Lung (tissue), 11 donors: ENCODE measurements at regions not wholly inside any gene's neighbourhood (a gene's known extent, or its start where the extent isn't known, plus 50 kb on each side); places are given as distances from the start of the nearest gene placed in this dataset.
"Not testable (repeated sequence)": the region's sequence is repeated elsewhere in the genome, so short reads cannot be mapped to it uniquely, and the experiment has no call there.

Source experiments
- ATAC-seq: fragments of 200-7000 bp; cut with Tn5 transposase; one replicate; pipeline ENCODE4 v1.9.1; 2020; ENCODE audit warnings: moderate number of reproducible peaks; ENCODE audit not compliant: insufficient read depth, low FRiP score
- DNase-seq, 3 donors: peaks; one replicate each; pipeline ENCODE4 v3.0.0-alpha.2; 2013 to 2017
- H3K27ac ChIP-seq, 2 donors: one replicate each; pipeline ENCODE4 v1.5.1; 2013; ENCODE audit warnings: mild to moderate bottlenecking in 2 of 2, moderate library complexity in 2 of 2, control low read depth in 1 of 2, inconsistent platforms in 1 of 2, low read depth in 1 of 2, low read length in 1 of 2
- H3K27me3 ChIP-seq, 3 donors: one replicate each; pipeline ENCODE4 v1.5.1; 2013; ENCODE audit warnings: low read length in 2 of 3; ENCODE audit not compliant: control insufficient read depth in 3 of 3, insufficient read depth in 3 of 3
- H3K36me3 ChIP-seq, 4 donors: one replicate each; pipeline ENCODE4 v1.5.1; 2013; ENCODE audit warnings: low read length in 4 of 4, mild to moderate bottlenecking in 1 of 4, moderate library complexity in 1 of 4; ENCODE audit not compliant: control insufficient read depth in 4 of 4, insufficient read depth in 4 of 4
- H3K4me1 ChIP-seq, 5 donors: one replicate each; pipeline ENCODE4 v1.5.1; 2013; ENCODE audit warnings: low read length in 5 of 5, mild to moderate bottlenecking in 2 of 5, moderate library complexity in 1 of 5; ENCODE audit not compliant: control insufficient read depth in 5 of 5, insufficient read depth in 5 of 5
- H3K4me3 ChIP-seq: one replicate; pipeline ENCODE4 v1.5.1; 2013; ENCODE audit warnings: mild to moderate bottlenecking, control low read depth, moderate library complexity
- H3K9ac ChIP-seq, 2 donors: one replicate each; pipeline ENCODE4 v1.5.1; 2013; ENCODE audit warnings: low read length in 2 of 2, control low read depth in 1 of 2; ENCODE audit not compliant: insufficient read depth in 1 of 2
- H3K9me3 ChIP-seq, 4 donors: one replicate each; pipeline ENCODE4 v1.5.1; 2013; ENCODE audit warnings: low read length in 3 of 4, mild to moderate bottlenecking in 1 of 4, moderate library complexity in 1 of 4; ENCODE audit not compliant: control insufficient read depth in 4 of 4, insufficient read depth in 3 of 4
- WGBS, 2 donors: extraction: QIAGEN DNeasy Blood & Tissue Kit; methylation state at CpG; one replicate each; pipeline ENCODE4 v1.1.7; 2013; 5-methylcytosine and 5-hydroxymethylcytosine counted together
- TF ChIP-seq, protein P1 (sequence below): IDR thresholded peaks from 2 replicates; pipeline ENCODE4 v1.5.1; 2012; ENCODE audit warnings: mild to moderate bottlenecking; ENCODE audit errors: control extremely low read depth, extremely low read depth
- donor health status: control.
- donor health status: control.
- donor health status: Bipolar disorder and iron deficiency.
- donor health status: healthy.
- donor health status: DM: yes; HTN: yes; CAD: no.

DNA sequence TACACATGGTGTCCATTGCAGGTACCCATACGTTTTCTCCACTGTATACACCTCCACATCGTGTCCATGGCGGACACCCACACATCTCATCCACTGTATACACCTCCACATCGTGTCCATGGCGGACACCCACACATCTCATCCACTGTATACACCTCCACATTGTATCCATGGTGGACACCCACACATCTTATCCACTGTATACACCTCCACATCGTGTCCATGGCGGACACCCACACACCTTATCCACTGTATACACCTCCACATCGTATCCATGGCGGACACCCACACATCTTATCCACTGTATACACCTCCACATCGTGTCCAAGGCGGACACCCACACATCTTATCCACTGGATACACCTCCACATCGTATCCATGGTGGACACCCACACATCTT lies 50.4 kb upstream of the TTC34 start:
- H3K9ac ChIP-seq, H3K4me1 ChIP-seq, H3K36me3 ChIP-seq, DNase-seq, H3K9me3 ChIP-seq, ATAC-seq, H3K4me3 ChIP-seq, H3K27ac ChIP-seq: not testable (repeated sequence)
- peaks cover 4 to 20% (median 16%) of the 10 kb centered on the region in 3 donors for H3K27me3 ChIP-seq
- 89 to 91% methylated on average over 12 of the region's 12 CpGs for WGBS, 2 donors

DNA sequence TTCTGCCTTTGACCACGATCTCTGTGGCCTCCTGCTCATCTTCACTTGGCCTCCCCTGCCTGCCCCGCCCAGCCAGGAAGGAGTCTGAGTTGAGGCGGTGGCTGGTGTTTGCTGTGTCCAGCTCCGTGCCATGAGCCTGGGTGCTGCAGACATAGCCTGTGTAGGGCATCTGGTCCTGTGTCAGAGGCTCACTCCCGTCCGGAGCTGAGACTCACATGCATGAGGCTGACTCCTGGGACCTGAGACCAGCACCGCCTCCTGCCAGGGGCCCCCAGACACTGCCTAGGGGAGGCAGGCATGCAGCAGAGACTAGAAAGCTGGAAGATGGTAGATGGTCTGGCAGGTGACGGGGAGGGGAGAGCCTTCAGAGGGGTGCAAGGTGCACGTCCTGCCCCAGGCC lies 52.2 kb upstream of the TTC34 start:
- TF ChIP-seq, protein P1, sequence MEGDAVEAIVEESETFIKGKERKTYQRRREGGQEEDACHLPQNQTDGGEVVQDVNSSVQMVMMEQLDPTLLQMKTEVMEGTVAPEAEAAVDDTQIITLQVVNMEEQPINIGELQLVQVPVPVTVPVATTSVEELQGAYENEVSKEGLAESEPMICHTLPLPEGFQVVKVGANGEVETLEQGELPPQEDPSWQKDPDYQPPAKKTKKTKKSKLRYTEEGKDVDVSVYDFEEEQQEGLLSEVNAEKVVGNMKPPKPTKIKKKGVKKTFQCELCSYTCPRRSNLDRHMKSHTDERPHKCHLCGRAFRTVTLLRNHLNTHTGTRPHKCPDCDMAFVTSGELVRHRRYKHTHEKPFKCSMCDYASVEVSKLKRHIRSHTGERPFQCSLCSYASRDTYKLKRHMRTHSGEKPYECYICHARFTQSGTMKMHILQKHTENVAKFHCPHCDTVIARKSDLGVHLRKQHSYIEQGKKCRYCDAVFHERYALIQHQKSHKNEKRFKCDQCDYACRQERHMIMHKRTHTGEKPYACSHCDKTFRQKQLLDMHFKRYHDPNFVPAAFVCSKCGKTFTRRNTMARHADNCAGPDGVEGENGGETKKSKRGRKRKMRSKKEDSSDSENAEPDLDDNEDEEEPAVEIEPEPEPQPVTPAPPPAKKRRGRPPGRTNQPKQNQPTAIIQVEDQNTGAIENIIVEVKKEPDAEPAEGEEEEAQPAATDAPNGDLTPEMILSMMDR: no peak
- no peak overlapping the region for H3K27ac ChIP-seq
- no peak for ATAC-seq
- WGBS, 2 donors: 74 to 91% methylated on average over 9 of the region's 9 CpGs
- no peaks in the 10 kb centered on the region for H3K36me3 ChIP-seq
- no peaks in the 10 kb centered on the region for H3K9me3 ChIP-seq
- no peak overlapping the region for H3K9ac ChIP-seq
- DNase-seq: no peak
- peaks cover 0 to 6% (median 0%) of the 10 kb centered on the region in 5 donors for H3K4me1 ChIP-seq
- peaks cover 4 to 23% (median 13%) of the 10 kb centered on the region in 3 donors for H3K27me3 ChIP-seq
- H3K4me3 ChIP-seq: no peak overlapping the region

DNA sequence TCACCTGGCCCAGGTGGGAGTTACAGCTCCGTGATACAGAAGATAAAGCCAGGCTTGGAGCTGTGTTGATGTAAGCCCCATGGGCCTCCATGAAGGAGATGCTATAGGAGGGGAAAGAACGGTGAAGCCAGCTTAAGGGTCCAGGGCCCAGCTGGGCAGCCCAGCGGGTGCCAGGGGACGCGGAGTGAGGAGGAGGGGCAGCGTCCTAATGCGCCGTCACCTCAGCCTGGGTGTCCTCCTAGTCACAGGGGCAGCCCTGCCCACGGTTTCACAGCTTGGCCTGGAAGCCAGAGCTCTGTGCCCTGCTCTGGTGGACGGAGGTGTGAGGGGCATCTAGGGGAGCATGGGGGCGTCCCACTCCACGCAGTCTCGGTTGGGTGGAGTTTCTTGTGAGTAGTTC lies 52.7 kb upstream of the TTC34 start:
- Histone ChIP-seq H3K9ac (no peak overlapping the region), H3K27ac (no peak overlapping the region), H3K4me3 (no peak overlapping the region), H3K9me3 (no peaks in the 10 kb centered on the region), H3K27me3 (peaks cover 4 to 23% (median 9%) of the 10 kb centered on the region in 3 donors), H3K4me1 (peaks cover 0 to 6% (median 0%) of the 10 kb centered on the region in 5 donors), H3K36me3 (no peaks in the 10 kb centered on the region)
- no peak for ATAC-seq
- DNase-seq: no peak
- TF ChIP-seq, protein P1: no peak
- 86 to 93% methylated on average over 13 of the region's 13 CpGs for WGBS, 2 donors

DNA sequence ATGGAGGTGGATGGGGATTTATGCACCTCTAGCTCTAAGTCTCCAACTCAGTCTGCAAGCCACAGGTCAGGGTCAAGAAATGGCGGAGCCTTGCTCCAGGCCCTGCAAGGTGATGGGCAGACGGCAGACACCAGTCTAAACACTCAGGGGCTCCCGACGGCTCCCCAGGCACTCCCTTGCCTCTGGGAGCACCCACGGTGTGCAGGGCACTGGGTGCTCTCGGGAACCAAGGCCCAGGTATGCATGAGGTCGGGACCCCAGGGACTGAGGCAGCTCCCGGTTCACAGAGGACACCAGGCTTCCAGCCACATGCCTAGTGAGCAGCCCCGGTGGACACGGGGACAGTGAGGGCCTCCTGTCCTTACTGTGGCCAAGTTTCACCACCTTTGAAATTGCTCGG lies 53.1 kb upstream of the TTC34 start:
- H3K27ac ChIP-seq: no peak overlapping the region
- peaks cover 4 to 19% (median 5%) of the 10 kb centered on the region in 3 donors for H3K27me3 ChIP-seq
- no peak overlapping the region for H3K9ac ChIP-seq
- no peaks in the 10 kb centered on the region for H3K9me3 ChIP-seq
- no peaks in the 10 kb centered on the region for H3K36me3 ChIP-seq
- TF ChIP-seq, protein P1: no peak
- peaks cover 0 to 6% (median 0%) of the 10 kb centered on the region in 5 donors for H3K4me1 ChIP-seq
- 73 to 78% methylated on average over 11 of the region's 11 CpGs for WGBS, 2 donors
- H3K4me3 ChIP-seq: no peak overlapping the region
- no peak for DNase-seq
- no peak for ATAC-seq
